HG02588 (cell line): ENCODE measurements at regions not wholly inside any gene's neighbourhood (a gene's known extent, or its start where the extent isn't known, plus 50 kb on each side); places are given as distances from the start of the nearest gene placed in this dataset.

Experiments
- ATAC-seq: cut with Tn5 transposase; IDR thresholded peaks from one replicate; pipeline ENCODE4 v1.9.1; 2021; ENCODE audit warnings: mild to moderate bottlenecking, moderate library complexity; ENCODE audit not compliant: unreplicated experiment

DNA sequence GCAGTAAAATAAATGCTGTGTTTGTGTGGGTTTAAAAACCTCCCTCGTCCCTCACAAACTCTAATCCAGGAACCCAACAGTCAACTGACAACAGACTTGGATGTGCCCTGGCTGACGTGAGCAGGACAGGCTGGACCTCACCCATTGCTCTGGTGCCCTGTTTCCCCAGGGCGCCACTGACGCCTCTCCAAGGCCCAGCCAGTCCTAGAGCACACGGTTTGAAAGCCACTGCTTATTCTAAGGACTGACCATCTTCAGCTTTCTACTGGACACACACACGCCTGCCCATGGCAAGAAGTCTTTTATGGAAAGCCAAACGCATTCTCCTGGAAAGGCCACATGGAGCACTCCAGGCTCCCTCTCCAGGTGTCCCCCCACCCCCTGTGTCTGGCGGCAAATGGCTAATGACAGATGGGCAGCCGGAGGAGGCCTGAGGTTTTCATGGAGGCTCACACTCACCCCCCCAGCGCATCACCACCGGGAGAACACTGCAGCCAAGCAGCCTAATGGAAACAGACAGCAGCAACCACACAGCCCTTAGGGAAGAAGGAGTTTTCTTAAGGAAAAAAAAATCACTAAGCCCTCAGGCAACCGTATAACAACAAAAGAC is 319.2 kb downstream of the SOX9 start:
- ATAC-seq = no peak

DNA sequence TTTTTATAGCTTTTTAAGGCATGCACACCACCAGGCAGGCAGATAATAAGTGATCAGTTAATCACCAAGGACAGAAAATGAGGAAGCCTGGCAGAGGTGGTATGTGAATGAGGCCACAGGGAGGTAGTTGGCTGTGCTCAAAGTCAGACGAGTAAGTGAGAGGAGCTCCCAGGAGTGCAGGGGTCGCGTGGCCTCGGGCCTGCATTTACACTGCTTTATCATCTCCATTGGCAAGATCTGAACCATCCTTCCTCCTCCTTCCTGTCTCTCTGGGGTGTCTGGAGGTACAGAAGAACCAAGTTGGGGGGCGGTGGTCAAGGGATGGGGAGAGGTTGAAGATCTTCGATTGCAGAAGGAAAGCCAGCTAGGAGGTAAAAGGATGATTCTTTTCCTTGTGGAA is 320.1 kb downstream of the SOX9 start:
- ATAC-seq = no peak

DNA sequence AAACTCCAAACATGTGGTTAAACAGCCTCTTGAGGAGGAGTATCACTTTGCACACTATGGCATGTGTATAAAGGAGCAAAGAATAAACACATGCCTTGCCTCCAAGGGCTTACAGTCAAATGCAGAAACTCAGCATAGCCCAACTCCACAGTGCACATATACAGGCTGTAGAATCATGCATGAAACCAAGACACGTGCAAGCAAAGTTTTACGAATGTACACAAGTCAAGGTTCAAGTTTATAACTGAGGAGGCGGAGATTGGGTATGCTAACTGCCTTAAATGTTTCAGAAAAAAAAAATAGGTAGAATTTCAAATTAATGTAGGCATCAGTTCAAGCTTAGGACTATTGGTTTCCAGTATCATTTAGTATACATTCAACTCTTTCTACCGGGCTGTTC is 321.1 kb downstream of the SOX9 start:
- ATAC-seq = no peak

DNA sequence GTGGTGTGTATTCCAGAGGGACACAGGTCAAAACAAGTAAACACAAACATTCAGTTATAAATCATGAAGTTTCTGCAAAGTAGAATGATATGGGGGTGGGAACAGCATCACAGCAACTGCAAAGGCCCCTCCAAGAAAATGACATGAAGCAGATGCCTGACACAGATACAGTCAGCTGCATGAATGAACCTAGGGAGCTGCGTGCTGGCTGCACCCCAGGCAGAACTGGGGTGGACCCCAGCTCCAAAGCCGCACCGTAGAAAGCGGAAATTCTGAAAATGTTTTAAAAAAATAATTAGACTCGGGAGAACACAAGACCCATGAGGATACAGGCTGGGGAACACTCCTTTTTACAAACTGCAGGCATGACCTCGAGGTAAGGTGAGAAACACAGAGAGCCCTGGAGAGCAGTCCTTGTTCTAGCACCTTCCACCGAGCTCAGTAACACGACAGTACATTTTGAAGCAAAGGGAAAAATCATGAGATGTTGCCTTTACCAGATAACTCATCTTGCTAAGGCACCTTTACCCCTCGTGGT is 323.8 kb downstream of the SOX9 start:
- ATAC-seq = no peak

- ATAC-seq = no peak
Observed at GRCh38 chr17:72445055-72445991, 324.5 kb downstream of the SOX9 start.

DNA sequence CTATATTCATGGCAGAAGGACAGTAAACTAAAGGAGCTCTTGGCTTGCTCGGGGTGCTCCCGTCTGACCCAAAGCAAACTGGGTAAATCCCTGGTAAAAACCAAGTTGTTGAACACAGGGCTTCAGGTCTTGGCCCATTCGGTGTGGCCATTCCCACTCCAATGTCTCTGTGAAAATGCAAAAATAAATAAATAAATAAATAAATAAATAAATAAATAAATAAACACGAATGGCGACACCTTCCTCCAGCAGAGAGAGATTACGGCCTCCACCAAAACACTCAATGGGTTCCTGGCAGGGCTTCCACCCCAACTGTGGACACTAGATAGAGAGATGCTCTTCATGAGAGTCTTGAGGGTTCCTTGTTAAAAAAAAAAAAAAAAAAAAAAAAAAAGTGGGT is 325.3 kb downstream of the SOX9 start:
- no peak for ATAC-seq

GRCh38 chr17:72446525-72447250 is 325.9 kb downstream of the SOX9 start:
- no peak for ATAC-seq

DNA sequence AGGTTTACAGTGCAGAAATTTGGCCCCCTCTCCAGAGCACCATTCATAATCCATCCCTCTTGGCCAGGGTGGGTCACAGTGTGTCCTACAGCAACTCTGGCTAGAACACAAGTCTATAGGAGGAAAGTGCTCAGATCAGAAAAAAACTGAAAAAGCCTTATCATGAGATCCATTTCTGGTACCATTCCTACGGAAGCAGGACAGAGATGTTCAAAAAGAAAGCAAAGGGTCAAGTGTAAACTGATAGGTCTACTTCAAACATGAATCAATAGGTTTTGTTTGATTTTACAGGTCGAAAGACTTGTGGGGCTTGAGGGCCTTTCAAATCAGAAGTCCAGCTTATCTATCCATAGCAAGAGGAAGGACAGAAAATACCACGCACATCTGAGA is 326.4 kb downstream of the SOX9 start:
- no peak for ATAC-seq

DNA sequence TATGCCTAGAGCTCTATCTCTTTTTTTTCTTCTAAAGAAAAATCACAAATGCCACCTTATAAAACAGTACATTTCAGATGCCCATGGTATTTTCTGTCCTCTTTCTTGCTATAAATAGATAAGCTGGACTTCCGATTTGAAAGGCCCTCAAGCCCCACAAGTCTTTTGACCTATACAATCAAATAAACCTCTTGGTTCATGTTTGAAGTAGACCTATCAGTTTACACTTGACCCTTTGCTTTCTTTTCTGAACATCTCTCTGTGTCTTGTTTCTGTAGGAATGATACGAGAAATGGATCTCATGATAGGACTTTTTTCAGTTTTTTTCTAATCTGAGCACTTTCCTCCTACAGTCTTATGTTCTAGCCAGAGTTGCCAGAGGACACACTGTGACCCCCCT is 327.2 kb downstream of the SOX9 start:
- ATAC-seq = no peak

- no peak for ATAC-seq
Observed at GRCh38 chr17:72452286-72453173, 331.7 kb downstream of the SOX9 start.

GRCh38 chr17:72454342-72454741 is 333.5 kb downstream of the SOX9 start:
- ATAC-seq = no peak

- no peak for ATAC-seq
Observed at GRCh38 chr17:72455562-72455961, 334.7 kb downstream of the SOX9 start.

- no peak for ATAC-seq
Observed at GRCh38 chr17:72456075-72456474, 335.3 kb downstream of the SOX9 start.

DNA sequence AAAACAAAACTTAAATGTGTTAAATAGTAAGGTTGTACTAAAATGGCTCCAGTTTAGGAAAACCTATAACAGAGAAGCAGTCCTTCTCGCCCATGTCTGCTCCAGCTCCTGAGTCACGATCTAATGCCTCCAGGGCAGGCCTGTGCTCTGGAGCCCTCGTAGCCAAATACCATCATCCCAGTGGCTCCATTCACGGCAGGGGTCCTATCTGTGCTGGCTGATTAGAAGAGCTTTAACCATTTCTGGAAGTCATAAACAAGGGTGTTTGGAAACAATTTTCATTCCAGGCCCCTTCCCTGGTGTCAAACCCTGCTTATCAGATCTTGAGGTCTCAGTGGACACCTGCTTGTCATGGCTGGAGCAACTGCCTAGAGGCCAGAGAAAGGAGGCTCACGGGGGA is 336.9 kb downstream of the SOX9 start:
- ATAC-seq = no peak

- ATAC-seq = no peak
Observed at GRCh38 chr17:72458301-72458700, 337.5 kb downstream of the SOX9 start.

- no peak for ATAC-seq
Observed at GRCh38 chr17:72460711-72461110, 339.9 kb downstream of the SOX9 start.

GRCh38 chr17:72461757-72462156 is 340.9 kb downstream of the SOX9 start:
- ATAC-seq = no peak

- ATAC-seq = no peak
Observed at GRCh38 chr17:72462407-72462806, 341.6 kb downstream of the SOX9 start.

DNA sequence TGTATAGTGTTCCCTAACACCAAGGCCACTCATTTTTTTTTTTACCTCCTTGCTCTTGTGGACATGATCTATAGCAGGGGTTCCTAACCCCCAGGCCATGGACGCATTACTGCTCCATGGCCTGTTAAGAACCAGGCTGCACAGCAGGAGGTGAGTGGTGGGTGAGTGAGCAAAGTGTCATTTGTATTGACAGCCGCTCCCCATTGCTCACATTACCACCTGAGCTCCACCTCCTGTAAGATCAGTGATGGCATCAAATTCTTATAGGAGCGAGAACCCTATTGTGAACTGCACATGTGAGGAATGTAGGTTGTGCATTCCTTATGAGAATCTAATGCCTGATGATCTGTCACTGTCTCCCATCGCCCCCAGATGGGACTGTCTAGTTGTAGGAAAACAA is 342.0 kb downstream of the SOX9 start:
- ATAC-seq = no peak

GRCh38 chr17:72463287-72464102 is 342.7 kb downstream of the SOX9 start:
- ATAC-seq = no peak
